Upper lobe of left lung (tissue), 6 donors: ENCODE measurements at regions not wholly inside any gene's neighbourhood (a gene's known extent, or its start where the extent isn't known, plus 50 kb on each side); places are given as distances from the start of the nearest gene placed in this dataset.

Source experiments
- ATAC-seq, 2 donors: fragments of 200-7000 bp; cut with Tn5 transposase; one replicate each; pipeline ENCODE4 v1.9.1; 2022; ENCODE audit warnings: mild to moderate bottlenecking in 2 of 2, moderate library complexity in 2 of 2; ENCODE audit not compliant: low FRiP score in 2 of 2
- DNase-seq, 2 donors: peaks; one replicate each; pipeline ENCODE4 v3.0.0-alpha.2; 2019 to 2020
- H3K27ac ChIP-seq, 4 donors: fragments of 200-600 bp; sonication (generic); one replicate each; pipeline ENCODE4 v1.5.1; 2016 to 2019
- H3K27me3 ChIP-seq, 4 donors: fragments of 200-600 bp; sonication (generic); one replicate each; pipeline ENCODE4 v1.5.1; 2017 to 2019
- H3K36me3 ChIP-seq, 4 donors: fragments of 200-600 bp; sonication (generic); one replicate each; pipeline ENCODE4 v1.5.1; 2016 to 2019
- H3K4me1 ChIP-seq, 4 donors: fragments of 200-600 bp; sonication (generic); one replicate each; pipeline ENCODE4 v1.5.1; 2018 to 2019
- H3K4me3 ChIP-seq, 4 donors: fragments of 200-600 bp; sonication (generic); one replicate each; pipeline ENCODE4 v1.5.1; 2017 to 2019; ENCODE audit warnings: mild to moderate bottlenecking in 2 of 4, moderate library complexity in 1 of 4
- H3K9me3 ChIP-seq, 4 donors: fragments of 200-600 bp; sonication (generic); one replicate each; pipeline ENCODE4 v1.5.1; 2018 to 2019
- CTCF ChIP-seq, 6 experiments: fragments of 450-650 bp in 4 of 6; fragments of 200-600 bp in 2 of 6; sonication (generic) in 2 of 6; IDR thresholded peaks; one replicate each; pipeline ENCODE4 v1.5.1; 2016 to 2019; ENCODE audit warnings: antibody characterized with exemption in 6 of 6
- EP300 ChIP-seq, 4 donors: sonication (generic); formaldehyde crosslinking; IDR thresholded peaks; one replicate each; pipeline ENCODE4 v1.5.1; 2017; ENCODE audit warnings: antibody characterized with exemption in 4 of 4, control low read depth in 2 of 4
- POLR2A ChIP-seq, 4 donors: fragments of 450-650 bp; IDR thresholded peaks; one replicate each; pipeline ENCODE4 v1.5.1; 2016 to 2017; ENCODE audit warnings: antibody characterized with exemption in 4 of 4, mild to moderate bottlenecking in 2 of 4
- POLR2AphosphoS5 ChIP-seq, 2 donors: sonication (generic); formaldehyde crosslinking; IDR thresholded peaks; one replicate each; pipeline ENCODE4 v1.5.1; 2017; ENCODE audit warnings: antibody characterized with exemption in 2 of 2
- WGBS, 2 donors: methylation state at CpG; one replicate each; pipeline ENCODE4 v1.1.5; 2017 to 2018; 5-methylcytosine and 5-hydroxymethylcytosine counted together
- donor health status: DM: no; HTN: no; CAD: no; lungs with moderate emphysema.
- donor health status: DM: no; HTN: yes; CAD: no; lungs with severe emphysema.

GRCh38 chr18:61203151-61203550, 130.1 kb upstream of the CDH20 start:
- WGBS, 2 donors, result 66 to 74% methylated on average over 1 of the region's 1 CpG
- no peaks in the 10 kb centered on the region for H3K27me3 ChIP-seq
- ATAC-seq (no peak), DNase-seq (no peak)
- no peaks in the 10 kb centered on the region for H3K36me3 ChIP-seq
- no peak for TF ChIP-seq CTCF (IDR thresholded peaks at IDR 0.05)
- no peak for TF ChIP-seq POLR2A (IDR thresholded peaks at IDR 0.05)
- no peak for TF ChIP-seq POLR2AphosphoS5 (IDR thresholded peaks at IDR 0.05)
- TF ChIP-seq EP300 (IDR thresholded peaks at IDR 0.05), result no peak
- no peak overlapping the region for H3K27ac ChIP-seq
- H3K9me3 ChIP-seq, result no peaks in the 10 kb centered on the region
- H3K4me1 ChIP-seq, result no peaks in the 10 kb centered on the region
- H3K4me3 ChIP-seq, result no peak overlapping the region

GRCh38 chr18:61209801-61210200, 123.4 kb upstream of the CDH20 start:
- Histone ChIP-seq H3K9me3 (no peaks in the 10 kb centered on the region), H3K4me3 (no peak overlapping the region), H3K36me3 (no peaks in the 10 kb centered on the region), H3K27ac (no peak overlapping the region), H3K27me3 (no peaks in the 10 kb centered on the region), H3K4me1 (no peaks in the 10 kb centered on the region)
- ATAC-seq (no peak), DNase-seq (no peak)
- WGBS, 2 donors, result 74 to 77% methylated on average over 5 of the region's 5 CpGs
- TF ChIP-seq POLR2AphosphoS5 (IDR thresholded peaks at IDR 0.05) (no peak), POLR2A (IDR thresholded peaks at IDR 0.05) (no peak), CTCF (IDR thresholded peaks at IDR 0.05) (no peak), EP300 (IDR thresholded peaks at IDR 0.05) (no peak)

- Histone ChIP-seq H3K4me3 (no peak overlapping the region), H3K4me1 (no peaks in the 10 kb centered on the region), H3K27ac (no peak overlapping the region), H3K36me3 (no peaks in the 10 kb centered on the region), H3K27me3 (no peaks in the 10 kb centered on the region), H3K9me3 (no peaks in the 10 kb centered on the region)
- ATAC-seq, result no peak
- WGBS, 2 donors, result 70 to 73% methylated on average over 6 of the region's 6 CpGs
- TF ChIP-seq EP300 (IDR thresholded peaks at IDR 0.05), result no peak
- no peak for TF ChIP-seq CTCF (IDR thresholded peaks at IDR 0.05)
- no peak for TF ChIP-seq POLR2AphosphoS5 (IDR thresholded peaks at IDR 0.05)
- TF ChIP-seq POLR2A (IDR thresholded peaks at IDR 0.05), result no peak
- no peak for DNase-seq
Measured at GRCh38 chr18:61216051-61216450, 117.2 kb upstream of the CDH20 start.

GRCh38 chr18:61222206-61222605, 111.0 kb upstream of the CDH20 start:
- TF ChIP-seq CTCF (IDR thresholded peaks at IDR 0.05), result no peak
- TF ChIP-seq POLR2A (IDR thresholded peaks at IDR 0.05), result no peak
- no peak for TF ChIP-seq POLR2AphosphoS5 (IDR thresholded peaks at IDR 0.05)
- no peak for TF ChIP-seq EP300 (IDR thresholded peaks at IDR 0.05)
- no peaks in the 10 kb centered on the region for H3K9me3 ChIP-seq
- no peaks in the 10 kb centered on the region for H3K36me3 ChIP-seq
- H3K4me1 ChIP-seq, result no peaks in the 10 kb centered on the region
- H3K27ac ChIP-seq, result no peak overlapping the region
- ATAC-seq (no peak), DNase-seq (no peak)
- H3K27me3 ChIP-seq, result no peaks in the 10 kb centered on the region
- no peak overlapping the region for H3K4me3 ChIP-seq

- TF ChIP-seq POLR2AphosphoS5 (IDR thresholded peaks at IDR 0.05), result no peak
- no peak for TF ChIP-seq EP300 (IDR thresholded peaks at IDR 0.05)
- TF ChIP-seq CTCF (IDR thresholded peaks at IDR 0.05), result no peak
- no peak for TF ChIP-seq POLR2A (IDR thresholded peaks at IDR 0.05)
- Histone ChIP-seq H3K4me3 (no peak overlapping the region), H3K27me3 (no peaks in the 10 kb centered on the region), H3K27ac (no peak overlapping the region), H3K4me1 (no peaks in the 10 kb centered on the region), H3K36me3 (no peaks in the 10 kb centered on the region), H3K9me3 (no peaks in the 10 kb centered on the region)
- DNase-seq (no peak), ATAC-seq (no peak)
Measured at GRCh38 chr18:61225336-61225735, 107.9 kb upstream of the CDH20 start.
